HepG2 (cell line): ENCODE measurements at regions not wholly inside any gene's neighbourhood (a gene's known extent, or its start where the extent isn't known, plus 50 kb on each side); places are given as distances from the start of the nearest gene placed in this dataset.

ENCODE experiments used
- ATAC-seq: fragments of 200-7000 bp; cut with Tn5 transposase; 3 replicates; pipeline ENCODE4 v1.9.1; 2020; ENCODE audit warnings: mild to moderate bottlenecking, moderate library complexity
- BruUV-seq: library from RNA; stranded (reverse); fragments of 400-500 nt; replicated peaks from 2 replicates; lab custom pipeline; 2021; lab: Mats Ljungman, UMichigan
- CTCF ChIA-PET: fragments of 300-600 bp; formaldehyde crosslinking; extraction: SDS; loops from one replicate; lab custom pipeline; 2021; ENCODE audit warnings: low total read pairs, inconsistent platforms, low intra/inter-chr PET ratio; lab: Yijun Ruan, JAX
- POLR2A ChIA-PET: fragments of 350-600 bp; sonication (Branson Sonifier 250); formaldehyde crosslinking; loops from one replicate; lab custom pipeline; 2020; ENCODE audit warnings: antibody characterized with exemption, inconsistent platforms; lab: Yijun Ruan, JAX
- DNase-seq: peaks from one replicate; pipeline ENCODE4 v3.0.0-alpha.2; 2015; ENCODE audit warnings: low spot score
- FAIRE-seq: peaks from 3 replicates; lab custom pipeline; 2011; peaks lifted over from hg19 to GRCh38; lab: Jason Lieb, UNC
- H2AFZ ChIP-seq: one replicate; pipeline ENCODE4 v1.6.1; 2011; ENCODE audit warnings: low read length, inconsistent platforms
- H3K27ac ChIP-seq: fragments of 300-600 bp; 3 replicates; pipeline ENCODE4 v1.8.0; 2011; ENCODE audit warnings: mixed run types, mild to moderate bottlenecking, mixed read lengths, low read length, inconsistent platforms; ENCODE audit not compliant: insufficient read depth; ENCODE audit errors: extremely low read length
- H3K27me3 ChIP-seq, 2 experiments: fragments of 200-600 bp in 1 of 2; 2 replicates in 1 of 2; 3 replicates in 1 of 2; pipeline versions ENCODE4 v1.6.0 to v1.8.0; 2011; ENCODE audit warnings: low read length in 2 of 2, mild to moderate bottlenecking in 2 of 2, moderate library complexity in 2 of 2, inconsistent platforms in 1 of 2; ENCODE audit not compliant: insufficient read depth in 2 of 2, control insufficient read depth in 1 of 2
- H3K36me3 ChIP-seq, 2 experiments: fragments of 200-600 bp in 1 of 2; replicated peaks in 1 of 2; 2 replicates in 1 of 2; 3 replicates in 1 of 2; pipeline versions ENCODE4 v1.5.1 to v1.8.0; 2011; ENCODE audit warnings: low read length in 2 of 2, inconsistent platforms in 1 of 2; ENCODE audit not compliant: insufficient read depth in 2 of 2, control insufficient read depth in 1 of 2
- H3K4me1 ChIP-seq: 2 replicates; pipeline ENCODE4 v1.5.1; 2012; ENCODE audit warnings: low read length, inconsistent platforms; ENCODE audit not compliant: insufficient read depth
- H3K4me2 ChIP-seq: 2 replicates; pipeline ENCODE4 v1.6.0; 2011; ENCODE audit warnings: low read depth, low read length, inconsistent platforms
- H3K4me3 ChIP-seq, 3 experiments: fragments of 200-600 bp in 1 of 3; sonication (generic), shearing (Covaris generic) in 1 of 3; replicated peaks in 1 of 3; 2 replicates each; pipeline ENCODE4 v1.5.1; 2011 to 2016; ENCODE audit warnings: low read length in 3 of 3, inconsistent platforms in 2 of 3, low read depth in 2 of 3, mild to moderate bottlenecking in 2 of 3, control low read depth in 1 of 3, mixed read lengths in 1 of 3; ENCODE audit not compliant: insufficient read depth in 1 of 3
- H3K79me2 ChIP-seq: one replicate; pipeline ENCODE4 v1.6.1; 2011; ENCODE audit warnings: low read length, inconsistent platforms; ENCODE audit not compliant: insufficient read depth
- H3K9ac ChIP-seq: 2 replicates; pipeline ENCODE4 v1.6.0; 2011; ENCODE audit warnings: mild to moderate bottlenecking, low read depth, low read length, inconsistent platforms; ENCODE audit not compliant: insufficient read depth
- H3K9me3 ChIP-seq: 2 replicates; pipeline ENCODE4 v1.5.1; 2012; ENCODE audit warnings: mild to moderate bottlenecking, low read length
- H4K20me1 ChIP-seq: 2 replicates; pipeline ENCODE4 v1.6.0; 2011; ENCODE audit warnings: inconsistent platforms, mild to moderate bottlenecking, low read length, moderate library complexity; ENCODE audit not compliant: insufficient read depth
- ATF1 ChIP-seq: IDR thresholded peaks from 2 replicates; pipeline ENCODE4 v1.6.1; 2016; ENCODE audit warnings: mild to moderate bottlenecking, control low read depth
- CENPT ChIP-seq: sonication (generic); formaldehyde crosslinking; IDR thresholded peaks from 2 replicates; pipeline ENCODE4 v1.8.0; 2022; ENCODE audit warnings: low read depth, mild to moderate bottlenecking, moderate library complexity, missing genetic modification reagents
- GATA4 ChIP-seq: sonication (generic); IDR thresholded peaks from 2 replicates; pipeline ENCODE4 v1.6.1; 2016; ENCODE audit warnings: antibody characterized with exemption, low read depth, borderline replicate concordance
- IKZF5 ChIP-seq: IDR thresholded peaks from 2 replicates; pipeline ENCODE4 v1.6.1; 2018; ENCODE audit warnings: missing genetic modification reagents, mild to moderate bottlenecking, missing compliant biosample characterization
- KDM3A ChIP-seq: IDR thresholded peaks from 2 replicates; pipeline ENCODE4 v1.6.1; 2018; ENCODE audit warnings: low read depth, missing compliant biosample characterization
- SPEN ChIP-seq: sonication (generic); formaldehyde crosslinking; IDR thresholded peaks from 2 replicates; pipeline ENCODE4 v1.5.1; 2020; ENCODE audit warnings: low read depth, mild to moderate bottlenecking, missing genetic modification reagents
- SSRP1 ChIP-seq: IDR thresholded peaks from 2 replicates; pipeline ENCODE4 v1.6.1; 2016; ENCODE audit warnings: control low read depth
- TRAFD1 ChIP-seq: sonication (generic); formaldehyde crosslinking; IDR thresholded peaks from 2 replicates; pipeline ENCODE4 v1.5.1; 2020; ENCODE audit warnings: missing genetic modification reagents, mild to moderate bottlenecking, borderline replicate concordance
- ZSCAN25 ChIP-seq: sonication (generic); formaldehyde crosslinking; IDR thresholded peaks from 2 replicates; pipeline ENCODE4 v1.8.0; 2022; ENCODE audit warnings: mild to moderate bottlenecking, missing genetic modification reagents
- WGBS: methylation state at CpG from one replicate; pipeline ENCODE4 v1.1.6; 2017; ENCODE audit warnings: low lambda C conversion rate; 5-methylcytosine and 5-hydroxymethylcytosine counted together
- in situ Hi-C: cut with HindIII; loops from 2 replicates; pipeline ENCODE4 v1.10.0; 2017; ENCODE audit warnings: low pct_unique_long_range_greater_than_20kb; ENCODE audit not compliant: extremely low pct_ligation_motif_present
- intact Hi-C: fragments of 100-400 bp; cut with micrococcal nuclease; formaldehyde crosslinking; loops from one replicate; pipeline ENCODE4 v1.10.0; 2022; ENCODE audit not compliant: unreplicated experiment
- TF ChIP-seq, protein P1 (sequence below): sonication (generic); formaldehyde crosslinking; IDR thresholded peaks from 2 replicates; pipeline ENCODE4 v1.4.0; 2020; ENCODE audit warnings: missing genetic modification reagents

DNA sequence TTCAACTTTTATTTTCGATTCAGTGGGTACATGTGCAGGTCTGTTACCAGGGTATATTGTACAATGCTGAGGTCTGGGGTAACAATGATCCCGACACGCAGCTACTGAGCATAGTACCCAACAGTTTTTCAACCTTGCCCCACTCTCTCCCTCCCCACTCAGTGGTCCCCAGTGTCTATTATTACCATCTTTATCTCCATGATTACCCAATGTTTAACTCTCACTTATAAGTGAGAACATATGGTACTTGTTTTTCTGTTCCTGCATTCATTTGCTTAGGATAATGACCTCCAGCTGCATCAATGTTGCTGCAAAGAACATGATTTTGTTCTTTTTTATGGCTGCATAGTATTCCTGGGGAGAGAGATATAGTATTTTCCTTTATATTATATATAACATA lies 75.7 kb upstream of the EPHB3 start:
- H3K4me1 ChIP-seq: no peaks in the 10 kb centered on the region
- H3K4me2 ChIP-seq: no peak overlapping the region
- H3K27me3 ChIP-seq: peaks cover 0 to 23% of the 10 kb centered on the region in 2 experiments; a peak in 3 of 5 replicates
- H3K27ac ChIP-seq: no peak overlapping the region
- H3K79me2 ChIP-seq: no peaks in the 10 kb centered on the region
- no peak overlapping the region for H2AFZ ChIP-seq
- H3K9me3 ChIP-seq: no peaks in the 10 kb centered on the region
- POLR2A ChIA-PET: no interaction called here
- no peak overlapping the region for H3K9ac ChIP-seq
- intact Hi-C loops: no loop called here
- H4K20me1 ChIP-seq: no peaks in the 10 kb centered on the region
- no TSS peak for BruUV-seq
- no peak for ATAC-seq
- CTCF ChIA-PET: no interaction called here
- H3K4me3 ChIP-seq: no peak overlapping the region
- FAIRE-seq: no peak
- no peak for TF ChIP-seq ATF1
- TF ChIP-seq CENPT (CRISPR knock-in tag): no peak
- TF ChIP-seq KDM3A (CRISPR knock-in tag): no peak
- TF ChIP-seq SPEN (CRISPR knock-in tag): no peak
- no peak for TF ChIP-seq GATA4
- TF ChIP-seq, protein P1, sequence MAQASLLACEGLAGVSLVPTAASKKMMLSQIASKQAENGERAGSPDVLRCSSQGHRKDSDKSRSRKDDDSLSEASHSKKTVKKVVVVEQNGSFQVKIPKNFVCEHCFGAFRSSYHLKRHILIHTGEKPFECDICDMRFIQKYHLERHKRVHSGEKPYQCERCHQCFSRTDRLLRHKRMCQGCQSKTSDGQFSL (CRISPR knock-in tag): no peak
- no peak for TF ChIP-seq IKZF5
- TF ChIP-seq SSRP1 (CRISPR knock-in tag): no peak
- TF ChIP-seq TRAFD1 (CRISPR knock-in tag): no peak
- TF ChIP-seq ZSCAN25 (CRISPR knock-in tag): no peak
- TF ChIP-seq, all 625 proteins: peak for 0
- in situ Hi-C loops: no loop called here
- DNase-seq: no peak
- H3K36me3 ChIP-seq: no peaks in the 10 kb centered on the region
- 0% methylated on average over 3 of the region's 3 CpGs for whole genome bisulfite sequencing
